Testis (tissue), 2 donors: ENCODE measurements at regions not wholly inside any gene's neighbourhood (a gene's known extent, or its start where the extent isn't known, plus 50 kb on each side); places are given as distances from the start of the nearest gene placed in this dataset.

Source experiments
- POLR2A ChIP-seq: fragments of 450-650 bp; IDR thresholded peaks from one replicate; pipeline ENCODE4 v1.6.1; 2017; ENCODE audit warnings: antibody characterized with exemption, mild to moderate bottlenecking, moderate library complexity
- TF ChIP-seq, protein P1 (sequence below), 3 experiments: fragments of 450-650 bp in 2 of 3; fragments of 200-600 bp in 1 of 3; sonication (generic) in 1 of 3; IDR thresholded peaks; one replicate each; pipeline ENCODE4 v1.5.1; 2016 to 2019; ENCODE audit warnings: antibody characterized with exemption in 3 of 3, mild to moderate bottlenecking in 2 of 3, moderate library complexity in 1 of 3

DNA sequence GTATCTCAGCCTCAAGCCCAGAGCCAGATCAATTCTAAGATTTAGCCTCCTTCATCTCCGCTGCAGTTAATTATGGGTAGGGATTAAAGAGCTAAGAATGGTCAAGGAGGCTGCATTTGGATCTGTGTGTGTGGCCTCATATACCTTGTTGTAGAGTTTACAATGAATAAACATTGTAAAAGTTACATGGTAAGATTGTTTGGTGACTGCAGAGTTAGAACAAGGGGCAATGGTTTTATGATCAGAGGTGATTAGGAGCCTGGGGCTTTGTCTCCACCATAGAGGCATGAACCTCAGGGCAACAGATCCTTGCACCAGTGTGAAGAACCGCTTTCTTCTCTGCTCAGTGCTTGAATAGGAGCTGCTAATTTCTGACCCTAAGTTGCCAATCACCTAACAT lies 77.0 kb upstream of the MARK1 start:
- TF ChIP-seq, protein P1, sequence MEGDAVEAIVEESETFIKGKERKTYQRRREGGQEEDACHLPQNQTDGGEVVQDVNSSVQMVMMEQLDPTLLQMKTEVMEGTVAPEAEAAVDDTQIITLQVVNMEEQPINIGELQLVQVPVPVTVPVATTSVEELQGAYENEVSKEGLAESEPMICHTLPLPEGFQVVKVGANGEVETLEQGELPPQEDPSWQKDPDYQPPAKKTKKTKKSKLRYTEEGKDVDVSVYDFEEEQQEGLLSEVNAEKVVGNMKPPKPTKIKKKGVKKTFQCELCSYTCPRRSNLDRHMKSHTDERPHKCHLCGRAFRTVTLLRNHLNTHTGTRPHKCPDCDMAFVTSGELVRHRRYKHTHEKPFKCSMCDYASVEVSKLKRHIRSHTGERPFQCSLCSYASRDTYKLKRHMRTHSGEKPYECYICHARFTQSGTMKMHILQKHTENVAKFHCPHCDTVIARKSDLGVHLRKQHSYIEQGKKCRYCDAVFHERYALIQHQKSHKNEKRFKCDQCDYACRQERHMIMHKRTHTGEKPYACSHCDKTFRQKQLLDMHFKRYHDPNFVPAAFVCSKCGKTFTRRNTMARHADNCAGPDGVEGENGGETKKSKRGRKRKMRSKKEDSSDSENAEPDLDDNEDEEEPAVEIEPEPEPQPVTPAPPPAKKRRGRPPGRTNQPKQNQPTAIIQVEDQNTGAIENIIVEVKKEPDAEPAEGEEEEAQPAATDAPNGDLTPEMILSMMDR (IDR thresholded peaks at IDR 0.05): no peak
- no peak for TF ChIP-seq POLR2A
